ENCODE measurements at regions not wholly inside any gene's neighbourhood (a gene's known extent, or its start where the extent isn't known, plus 50 kb on each side); places are given as distances from the start of the nearest gene placed in this dataset.

- TF ChIP-seq PREB (CRISPR knock-in tag; IDR thresholded peaks at IDR 0.05; ENCODE audit: borderline replicate concordance) = no peak
- TF ChIP-seq ZNF281 (CRISPR knock-in tag; IDR thresholded peaks at IDR 0.05) = no peak
- no peak for TF ChIP-seq ATF1 (CRISPR knock-in tag; IDR thresholded peaks at IDR 0.05)
- TF ChIP-seq ATF2 (CRISPR knock-in tag; IDR thresholded peaks at IDR 0.05; ENCODE audit: borderline replicate concordance, low read depth) = no peak
- TF ChIP-seq, protein P1, sequence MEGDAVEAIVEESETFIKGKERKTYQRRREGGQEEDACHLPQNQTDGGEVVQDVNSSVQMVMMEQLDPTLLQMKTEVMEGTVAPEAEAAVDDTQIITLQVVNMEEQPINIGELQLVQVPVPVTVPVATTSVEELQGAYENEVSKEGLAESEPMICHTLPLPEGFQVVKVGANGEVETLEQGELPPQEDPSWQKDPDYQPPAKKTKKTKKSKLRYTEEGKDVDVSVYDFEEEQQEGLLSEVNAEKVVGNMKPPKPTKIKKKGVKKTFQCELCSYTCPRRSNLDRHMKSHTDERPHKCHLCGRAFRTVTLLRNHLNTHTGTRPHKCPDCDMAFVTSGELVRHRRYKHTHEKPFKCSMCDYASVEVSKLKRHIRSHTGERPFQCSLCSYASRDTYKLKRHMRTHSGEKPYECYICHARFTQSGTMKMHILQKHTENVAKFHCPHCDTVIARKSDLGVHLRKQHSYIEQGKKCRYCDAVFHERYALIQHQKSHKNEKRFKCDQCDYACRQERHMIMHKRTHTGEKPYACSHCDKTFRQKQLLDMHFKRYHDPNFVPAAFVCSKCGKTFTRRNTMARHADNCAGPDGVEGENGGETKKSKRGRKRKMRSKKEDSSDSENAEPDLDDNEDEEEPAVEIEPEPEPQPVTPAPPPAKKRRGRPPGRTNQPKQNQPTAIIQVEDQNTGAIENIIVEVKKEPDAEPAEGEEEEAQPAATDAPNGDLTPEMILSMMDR (IDR thresholded peaks at IDR 0.05) = no peak
- no peak for TF ChIP-seq SP1 (CRISPR knock-in tag; conservative IDR thresholded peaks at IDR 0.05)
- no peak for TF ChIP-seq MAX (CRISPR knock-in tag; IDR thresholded peaks at IDR 0.05)
- no peak for TF ChIP-seq ZNF512 (CRISPR knock-in tag; IDR thresholded peaks at IDR 0.05; ENCODE audit: borderline replicate concordance)
- no peak for TF ChIP-seq SMAD3 (CRISPR knock-in tag; IDR thresholded peaks at IDR 0.05; ENCODE audit: borderline replicate concordance)
- TF ChIP-seq FOXP1 (CRISPR knock-in tag; IDR thresholded peaks at IDR 0.05; ENCODE audit: borderline replicate concordance) = no peak
- no peak for TF ChIP-seq ZNF396 (CRISPR knock-in tag; IDR thresholded peaks at IDR 0.05; ENCODE audit: borderline replicate concordance)
- no peak for TF ChIP-seq GABPB1 (CRISPR knock-in tag; IDR thresholded peaks at IDR 0.05)
- TF ChIP-seq TEAD1 (CRISPR knock-in tag; IDR thresholded peaks at IDR 0.05) = no peak
Observed at GRCh38 chr11:11122749-11123148, 230.3 kb downstream of the CSNK2A3 start.
